Activated CD4-positive, alpha-beta T cell treated with anti-CD3 and anti-CD28 coated beads, Interleukin-2, amount 50 U/mL, for 48 hours (primary cell): ENCODE measurements at regions not wholly inside any gene's neighbourhood (a gene's known extent, or its start where the extent isn't known, plus 50 kb on each side); places are given as distances from the start of the nearest gene placed in this dataset.
"Not testable (repeated sequence)": the region's sequence is repeated elsewhere in the genome, so short reads cannot be mapped to it uniquely, and the experiment has no call there.

Experiments
- DNase-seq, 2 experiments: peaks; one replicate each; pipeline ENCODE4 v3.0.0-alpha.2; 2020

DNA sequence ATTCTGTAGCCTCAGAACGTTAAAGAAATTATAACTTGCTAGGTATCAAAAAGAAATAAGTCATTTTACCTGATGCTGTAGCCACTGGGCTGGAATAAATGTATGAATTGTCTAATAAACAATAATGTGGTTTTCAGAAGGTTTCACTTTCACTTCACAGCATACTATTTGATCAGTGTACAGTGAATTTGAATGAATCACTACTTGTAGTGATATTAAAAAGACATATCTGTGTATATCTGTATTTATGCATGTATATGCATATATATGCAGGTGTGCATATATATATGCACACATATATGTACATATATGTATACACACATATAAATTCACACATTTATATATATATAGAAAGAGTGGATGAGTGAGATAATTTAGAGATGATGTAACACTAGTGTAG, 440.0 kb upstream of the PCDH10 start:
- DNase-seq, result no peak

DNA sequence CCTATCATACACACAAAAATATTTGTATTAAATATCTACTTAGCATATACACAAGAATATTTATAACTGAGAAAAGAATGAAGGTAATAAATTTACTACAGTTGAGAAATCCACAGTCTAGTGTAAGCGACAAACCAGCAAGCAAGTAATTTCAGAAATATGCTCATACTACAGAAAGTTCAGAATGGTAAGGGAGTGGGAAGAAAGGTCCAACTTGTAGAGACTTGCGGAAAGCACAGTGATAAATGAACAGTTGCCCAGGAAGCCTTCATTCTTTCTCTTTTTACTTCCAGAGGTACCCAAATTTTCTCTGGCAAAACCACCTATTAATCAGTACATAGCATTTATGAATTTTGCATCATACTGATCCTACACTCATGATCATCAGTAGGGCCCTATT, 438.1 kb upstream of the PCDH10 start:
- no peak for DNase-seq

DNA sequence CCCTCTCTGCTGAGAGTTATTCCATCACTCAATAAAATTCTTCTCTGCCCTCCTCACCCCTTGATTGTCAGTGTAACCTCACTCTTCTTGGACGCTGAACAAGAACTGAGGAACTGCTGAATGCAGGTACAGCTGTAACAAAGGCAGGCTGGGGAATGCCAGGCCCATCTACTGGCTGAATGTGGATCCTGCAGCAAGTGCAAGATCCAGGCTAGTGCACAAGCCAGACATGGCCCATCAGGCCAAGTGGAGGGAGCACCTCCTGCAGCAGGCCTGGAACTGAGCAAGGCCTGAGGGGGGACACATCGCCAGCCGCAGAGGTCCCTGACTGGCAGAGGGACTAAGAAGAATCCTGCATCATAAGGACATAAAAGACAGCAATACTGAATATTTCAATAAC, 411.8 kb upstream of the PCDH10 start:
- DNase-seq, result no peak

DNA sequence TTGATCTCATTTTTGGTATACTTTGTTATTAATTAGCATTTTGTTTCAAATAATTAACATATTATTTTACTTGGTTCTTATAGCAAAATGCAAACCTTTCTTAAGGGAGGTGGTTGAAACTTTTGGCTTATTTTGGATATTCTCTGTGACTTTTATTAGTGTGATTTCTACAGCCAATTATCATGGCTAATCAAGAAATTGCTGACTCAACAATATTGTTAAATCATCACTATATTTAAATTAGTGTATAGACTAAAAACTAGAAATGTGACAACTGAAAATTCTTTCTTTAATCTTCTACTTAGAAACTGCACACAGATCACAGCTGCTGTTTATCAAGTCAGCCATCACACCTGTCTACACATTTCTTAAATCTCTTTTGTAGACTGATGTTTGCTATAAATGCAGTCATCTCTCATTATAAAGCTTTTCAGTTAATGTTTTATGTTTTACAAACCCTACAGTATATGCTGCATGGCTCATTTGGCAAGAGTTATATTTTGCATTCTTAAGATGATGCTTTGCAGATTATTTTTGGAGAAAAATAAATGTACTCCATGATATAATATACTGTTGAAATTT, 389.8 kb upstream of the PCDH10 start:
- no peak for DNase-seq

DNA sequence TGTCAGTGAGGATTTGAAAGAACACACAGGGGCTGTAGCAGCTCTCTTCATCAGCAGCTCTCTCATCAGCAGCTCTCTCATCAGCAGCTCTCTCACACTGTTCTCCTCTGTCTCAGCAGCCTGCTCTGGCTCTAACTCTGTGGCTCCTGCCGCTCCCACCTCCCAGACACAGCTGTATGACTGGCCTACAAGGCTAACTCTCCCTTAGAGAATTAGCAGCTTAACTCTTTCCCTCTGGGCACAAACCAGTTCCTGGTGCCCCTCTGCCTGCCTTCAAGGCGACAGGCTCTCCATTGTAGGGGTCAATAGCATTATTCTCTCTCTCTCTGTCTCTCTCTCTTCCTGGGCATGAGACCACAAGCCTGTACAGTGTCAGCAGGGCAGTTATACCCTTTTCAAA, 385.6 kb upstream of the PCDH10 start:
- no peak for DNase-seq

DNA sequence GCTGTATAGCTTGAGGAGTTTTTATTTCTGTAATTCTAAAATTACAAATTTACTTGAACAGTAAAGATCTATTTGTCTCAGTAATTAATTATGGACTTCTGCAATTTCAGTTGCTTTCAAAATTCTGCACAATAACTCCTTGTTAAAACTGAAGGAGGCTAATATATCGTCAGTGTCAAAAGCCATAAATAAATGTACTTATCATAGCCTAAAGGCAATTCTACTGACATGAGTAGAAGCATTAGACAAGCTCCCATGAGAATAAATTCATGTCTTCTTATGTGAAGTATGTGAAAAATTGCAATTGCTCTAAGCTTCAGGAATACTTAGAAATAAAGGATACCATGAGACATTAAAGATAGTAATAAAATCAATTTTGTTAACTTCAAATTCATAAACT, 381.2 kb upstream of the PCDH10 start:
- no peak for DNase-seq

DNA sequence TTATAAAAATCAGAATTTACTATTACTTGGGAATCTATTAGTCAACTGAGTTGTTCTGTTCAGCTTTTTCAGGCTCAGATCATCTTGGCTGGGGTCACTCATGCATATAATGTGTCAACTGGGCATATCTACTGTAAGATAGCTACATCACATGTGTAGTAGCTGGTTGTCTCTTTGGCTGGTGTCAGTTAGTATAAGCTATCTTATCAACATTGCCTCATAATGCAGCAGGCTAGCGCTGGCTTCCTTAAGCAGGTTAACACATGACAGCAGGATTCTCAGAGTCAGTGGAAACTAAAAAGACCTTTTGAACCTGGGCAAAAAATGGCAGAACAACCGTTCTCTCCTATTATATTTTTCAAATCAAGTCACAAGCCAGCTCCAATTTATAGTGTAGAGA, 378.3 kb upstream of the PCDH10 start:
- DNase-seq, result no peak

DNA sequence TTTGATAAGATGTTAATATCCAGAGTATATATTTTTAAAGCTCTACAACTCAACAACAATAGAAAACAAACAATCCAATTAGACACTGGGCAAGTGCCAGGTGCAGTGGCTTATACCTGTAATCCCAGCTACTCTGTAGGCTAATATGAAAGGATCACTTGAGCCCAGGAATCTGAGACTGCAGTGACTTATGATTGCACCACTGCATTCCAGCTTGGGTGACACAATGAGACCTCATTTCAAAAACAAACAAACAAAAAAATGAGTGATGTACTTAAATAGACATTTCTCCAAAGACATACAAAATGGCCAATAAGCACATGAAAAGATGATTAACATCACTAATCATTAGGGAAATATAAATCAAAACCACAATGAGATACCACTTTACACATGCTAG, 356.8 kb upstream of the PCDH10 start:
- DNase-seq, result no peak

DNA sequence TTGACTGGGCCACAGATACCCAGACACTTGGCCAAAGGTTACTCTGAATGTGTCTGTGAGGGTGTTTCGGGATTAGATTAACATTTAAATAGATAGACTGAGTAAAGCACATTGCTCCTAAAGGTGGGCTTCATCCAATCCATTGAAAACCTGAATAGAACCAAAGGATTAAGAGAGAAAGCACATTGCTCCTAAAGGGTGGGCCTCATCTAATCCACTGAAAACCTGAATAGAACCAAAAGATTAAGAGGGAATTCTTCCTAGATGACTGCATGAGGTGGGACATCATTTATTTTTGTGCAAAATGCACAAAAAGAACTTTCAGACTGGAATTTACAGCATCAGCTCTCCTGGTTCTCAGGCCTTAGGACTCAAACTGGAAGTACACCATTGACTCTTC, 351.2 kb upstream of the PCDH10 start:
- DNase-seq, result no peak

DNA sequence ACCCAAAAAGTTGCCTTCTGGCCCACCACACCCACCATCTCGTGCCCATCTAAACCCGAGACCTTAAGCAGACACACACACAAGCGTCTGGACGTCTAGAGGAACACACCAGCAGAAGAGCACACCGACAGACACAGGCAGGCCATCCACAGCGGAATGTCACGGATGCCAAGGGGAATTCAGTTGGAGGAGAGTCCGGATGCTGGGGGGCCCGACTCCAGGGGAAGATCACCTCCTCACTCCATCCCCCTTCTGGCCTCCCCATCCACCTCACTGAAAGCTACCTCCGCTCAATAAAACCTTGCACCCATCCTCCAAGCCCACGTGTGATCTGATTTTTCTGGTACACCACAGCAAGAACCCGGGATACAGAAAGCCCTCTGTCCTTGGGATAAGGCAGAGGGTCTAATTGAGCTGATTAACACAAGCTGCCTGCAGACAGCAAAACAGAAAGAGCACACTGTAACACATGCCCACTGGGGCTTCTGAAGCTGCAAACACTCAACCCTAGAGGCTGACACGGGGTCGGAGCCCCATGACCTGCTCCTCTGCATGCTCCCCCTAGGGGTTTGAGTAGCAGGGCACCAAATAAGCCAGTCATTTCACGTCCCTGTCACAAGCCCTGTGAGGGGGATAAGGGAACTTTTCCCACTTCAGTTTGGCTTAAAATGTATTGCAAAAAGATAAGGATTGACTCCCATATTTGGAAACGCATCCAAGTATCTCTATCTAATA, 339.6 kb upstream of the PCDH10 start:
- no peak for DNase-seq

DNA sequence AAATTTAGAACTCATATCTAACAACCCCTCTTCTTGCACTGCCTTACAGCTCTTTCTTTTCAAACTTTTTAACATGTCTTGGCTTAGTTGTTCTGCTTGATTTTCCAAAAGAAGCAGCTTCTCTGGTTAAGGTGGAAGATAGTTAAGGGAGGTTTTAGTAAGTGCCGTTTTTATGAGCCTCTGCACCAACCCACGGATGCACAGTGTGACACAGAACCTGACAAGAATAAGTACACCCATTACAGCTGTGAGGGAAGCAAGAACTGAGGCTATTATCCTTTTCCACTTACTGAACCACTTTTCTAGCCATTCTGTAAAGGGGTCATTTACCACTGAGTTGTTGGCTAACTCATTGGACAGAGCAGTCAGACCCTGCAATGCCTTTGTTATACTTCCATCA, 336.0 kb upstream of the PCDH10 start:
- DNase-seq, result not testable (repeated sequence)

DNA sequence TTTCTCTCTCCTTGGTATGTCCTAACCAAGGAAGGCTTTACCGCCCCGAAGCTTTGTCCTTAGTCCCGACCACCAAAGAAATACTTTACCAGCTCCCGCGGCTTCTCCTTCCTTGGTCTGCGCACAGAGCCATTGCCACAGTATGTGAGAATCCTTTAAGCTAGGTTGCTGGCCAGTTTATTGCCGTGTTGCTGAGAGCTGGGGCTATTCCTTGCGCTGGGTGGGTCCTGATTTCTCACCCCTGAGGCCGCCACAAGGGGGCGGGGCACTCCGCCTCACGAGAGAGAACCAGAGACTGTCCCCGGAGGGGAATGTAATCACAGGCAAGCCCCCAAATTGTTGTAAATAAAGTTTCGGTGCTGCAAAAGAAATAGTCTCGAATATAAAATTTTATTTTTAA, 331.0 kb upstream of the PCDH10 start:
- no peak for DNase-seq

DNA sequence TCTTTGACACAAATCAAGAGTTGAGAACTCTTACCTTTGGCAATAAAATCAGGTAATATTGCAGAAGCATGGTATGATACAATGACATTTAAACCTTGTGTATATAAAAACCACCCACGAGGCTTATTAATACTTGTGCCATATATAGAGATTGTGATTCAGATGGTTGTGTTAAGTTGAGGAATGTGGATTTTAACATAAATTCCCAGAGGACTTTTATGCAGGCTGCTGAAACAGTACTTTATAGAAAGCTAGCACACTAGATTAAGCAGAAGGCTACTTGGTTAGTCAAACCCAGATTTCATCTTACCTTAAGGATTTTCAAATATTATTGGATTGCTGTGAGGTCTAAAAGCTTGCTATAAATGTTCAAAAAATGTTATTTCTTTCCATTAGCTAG, 325.7 kb upstream of the PCDH10 start:
- no peak for DNase-seq

DNA sequence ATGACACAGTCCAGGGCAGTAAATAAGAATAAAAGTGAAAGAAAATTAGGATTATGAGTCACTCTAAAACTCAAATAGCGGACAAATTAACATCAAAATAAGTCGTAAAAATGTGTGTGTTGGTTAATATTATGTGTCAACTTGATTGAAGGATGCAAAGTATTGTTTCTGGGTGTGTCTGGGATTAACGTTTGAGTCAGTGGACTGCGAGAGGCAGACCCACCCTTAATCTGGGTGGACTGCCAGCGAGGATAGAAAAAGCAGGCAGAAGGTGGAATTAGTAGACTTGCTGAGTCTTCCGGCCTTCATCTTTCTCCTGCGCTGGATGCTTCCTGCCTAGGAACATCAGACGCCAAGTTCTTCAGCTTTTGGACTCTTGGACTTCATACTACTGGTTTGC, 324.3 kb upstream of the PCDH10 start:
- DNase-seq, result no peak

DNA sequence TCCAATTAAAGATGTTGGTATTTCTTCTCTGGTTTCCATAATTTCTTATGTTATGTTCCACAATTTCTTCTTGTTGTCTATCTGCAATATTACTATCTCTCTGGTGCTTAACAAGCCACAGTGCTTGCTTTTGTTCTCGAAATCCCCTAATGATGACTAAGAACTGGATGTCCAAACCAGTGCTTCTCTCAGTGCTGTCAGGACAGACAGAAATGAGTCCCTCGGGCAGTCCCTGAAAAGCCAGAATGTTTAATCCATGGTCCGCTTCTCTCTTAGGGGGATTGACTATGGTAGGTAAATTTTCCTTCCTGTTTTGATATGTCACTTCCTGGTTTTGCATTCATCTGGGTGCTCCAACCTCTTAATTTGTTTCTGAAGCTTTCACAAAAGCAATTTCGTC, 321.6 kb upstream of the PCDH10 start:
- no peak for DNase-seq

DNA sequence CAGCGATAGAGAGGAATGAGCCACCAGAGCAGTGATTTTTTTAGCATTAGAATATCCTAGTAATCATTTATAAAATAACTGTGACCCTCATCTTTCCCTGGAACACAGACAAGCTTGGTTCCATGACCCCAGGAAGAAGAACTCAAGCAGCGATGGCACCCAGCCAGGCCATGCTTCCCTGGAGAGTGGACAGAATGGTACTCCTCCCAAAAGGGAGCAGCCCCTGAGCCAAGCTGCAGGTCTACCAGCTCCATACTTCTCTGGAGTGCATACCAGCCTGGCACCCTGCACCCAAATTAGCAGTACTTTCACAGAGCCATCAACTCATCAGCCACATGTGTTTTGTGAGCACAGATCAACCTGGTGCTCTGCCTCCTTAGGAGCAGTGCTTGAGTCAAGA, 310.9 kb upstream of the PCDH10 start:
- no peak for DNase-seq

DNA sequence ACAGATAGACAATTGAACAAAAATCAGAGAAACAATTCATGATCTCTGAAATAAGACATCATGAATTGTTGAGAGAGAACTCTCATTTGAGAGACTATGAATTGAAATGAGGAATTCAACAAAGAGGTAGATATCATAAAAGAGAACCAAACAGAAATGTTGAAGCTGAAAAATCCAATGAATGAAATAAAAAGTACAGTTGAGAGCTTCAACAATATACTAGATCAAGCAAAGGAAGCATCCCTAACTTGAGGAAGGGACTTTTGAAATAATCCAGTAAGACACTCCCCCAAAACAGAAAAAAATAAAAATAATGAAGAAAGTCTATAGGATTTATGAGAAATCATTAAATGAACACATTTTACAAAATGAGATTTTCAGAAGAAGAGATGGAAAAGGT, 310.0 kb upstream of the PCDH10 start:
- DNase-seq, result no peak

DNA sequence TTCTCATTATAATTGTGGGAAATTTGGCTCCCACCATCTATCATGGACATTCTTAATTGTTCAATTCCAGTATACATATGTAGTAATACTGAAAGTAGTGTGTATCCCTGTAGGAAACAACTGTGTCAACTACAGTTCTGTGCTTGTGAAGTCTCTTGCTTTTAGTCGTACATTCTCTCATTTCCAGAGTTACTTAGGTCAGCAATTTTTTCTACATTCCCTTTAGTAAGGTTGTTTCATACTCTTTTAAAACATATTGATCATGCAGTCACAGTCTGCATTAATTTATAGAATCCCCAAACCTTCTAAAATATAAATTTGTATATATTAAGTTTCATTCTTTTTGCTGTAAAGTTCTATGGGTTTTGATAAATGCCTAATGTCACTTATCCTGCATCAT, 289.2 kb upstream of the PCDH10 start:
- DNase-seq, result no peak

DNA sequence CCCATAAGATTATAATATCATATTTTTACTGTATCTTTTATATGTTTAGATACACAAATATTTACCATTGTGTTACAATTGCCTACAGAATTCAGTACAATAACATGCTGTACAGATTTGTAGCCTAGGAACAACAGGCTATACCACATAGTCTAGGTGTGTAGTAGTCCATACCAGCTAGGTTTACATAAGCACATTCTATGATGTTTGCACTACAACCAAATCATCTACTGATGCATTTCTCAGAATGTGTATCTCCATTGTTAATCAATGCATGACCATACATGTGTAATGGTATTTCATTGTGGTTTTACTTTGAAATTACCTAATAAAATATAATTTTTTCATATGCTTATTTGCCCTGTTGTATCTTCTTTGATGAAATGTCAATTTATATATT, 288.1 kb upstream of the PCDH10 start:
- DNase-seq, result no peak

DNA sequence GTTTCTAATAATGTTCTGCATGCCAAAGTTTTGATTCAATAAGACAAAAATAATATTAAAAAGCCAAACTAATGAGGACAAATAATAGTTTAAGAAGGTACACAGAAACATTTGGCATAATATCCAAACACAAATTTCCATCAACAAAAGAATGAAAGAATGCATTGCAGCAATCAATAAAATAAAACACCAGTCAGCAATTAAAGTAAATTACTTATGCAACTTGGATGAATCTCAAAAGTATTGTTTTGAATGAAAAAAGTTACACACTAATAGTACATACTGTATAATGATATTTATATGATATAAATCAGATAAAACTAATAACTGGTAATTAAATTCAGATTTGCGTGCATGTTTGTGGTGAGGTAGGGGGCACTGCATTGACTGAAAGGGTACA, 285.5 kb upstream of the PCDH10 start:
- DNase-seq, result no peak

DNA sequence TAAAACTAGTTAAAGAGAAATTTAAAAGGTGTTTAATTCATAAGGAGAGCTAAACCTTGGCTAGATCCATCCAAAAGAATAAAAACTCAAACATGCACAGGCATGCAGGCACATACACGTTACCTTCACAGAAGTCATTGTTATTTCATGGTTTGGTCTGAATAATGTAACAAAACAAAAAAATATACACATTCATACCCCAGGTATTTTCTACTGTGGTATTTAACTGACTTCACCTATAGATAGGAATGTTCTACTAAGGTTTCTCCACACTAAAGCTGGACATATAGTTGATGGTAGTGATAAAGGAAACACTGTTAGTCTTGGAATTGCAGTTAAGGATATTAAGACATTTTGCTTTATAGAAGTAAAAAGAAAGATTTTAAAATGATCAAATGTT, 283.6 kb upstream of the PCDH10 start:
- DNase-seq, result no peak

DNA sequence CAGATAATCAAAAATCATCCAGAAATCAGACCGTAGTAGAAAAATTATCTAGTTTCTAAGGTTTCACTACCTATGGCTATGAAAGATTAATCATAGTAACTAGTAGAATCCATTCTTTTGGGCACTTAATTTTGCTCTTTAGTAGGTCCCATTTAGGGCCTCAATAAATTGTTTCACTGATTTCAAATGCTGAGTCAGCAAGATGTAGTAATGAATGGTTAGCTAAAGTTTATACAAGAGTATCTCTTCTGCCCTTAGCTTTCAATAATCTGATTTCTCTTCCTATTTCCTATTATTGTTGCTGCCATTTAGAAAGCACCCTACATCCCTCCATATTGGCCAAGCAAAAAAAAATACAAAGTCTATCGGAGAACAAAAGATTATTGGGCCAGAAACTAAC, 283.2 kb upstream of the PCDH10 start:
- DNase-seq, result no peak

DNA sequence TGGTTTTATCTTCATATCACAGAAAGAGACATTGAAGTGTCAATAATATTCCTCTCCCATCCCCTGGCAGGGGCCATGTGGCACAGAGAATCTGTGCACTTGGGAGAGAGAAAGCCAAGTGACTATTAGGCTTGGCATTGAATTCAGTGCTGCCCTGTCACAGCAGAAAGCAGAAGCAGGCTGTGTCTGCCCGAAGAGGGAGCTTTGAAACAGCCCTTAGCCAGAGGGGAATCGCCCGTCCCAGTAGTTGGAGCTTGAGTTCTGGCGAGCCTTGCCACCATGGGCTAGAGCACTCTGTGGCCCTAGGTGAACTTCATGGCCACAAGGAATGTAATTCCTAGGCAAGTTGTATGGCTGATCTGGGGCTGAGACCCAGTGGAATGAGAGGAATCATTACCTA, 282.5 kb upstream of the PCDH10 start:
- DNase-seq, result no peak

DNA sequence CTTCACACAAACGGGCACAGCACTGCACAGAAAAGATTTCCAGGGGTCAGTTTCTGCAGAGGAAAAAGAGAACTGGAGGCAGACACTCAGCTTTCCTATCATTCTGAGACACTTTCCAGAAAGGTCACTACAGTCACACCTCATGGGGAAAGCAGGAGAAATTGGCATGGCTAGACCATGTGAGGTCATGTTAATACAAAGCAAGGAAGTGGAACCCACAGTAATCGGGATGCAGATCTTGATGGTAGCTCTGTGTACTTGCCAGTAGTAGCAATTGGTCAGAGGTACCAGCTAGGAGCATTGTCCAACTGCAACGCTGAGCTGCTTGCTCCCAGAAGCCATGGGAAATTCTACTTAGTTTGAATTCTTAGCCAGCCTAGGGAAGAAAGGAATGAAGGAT, 255.3 kb upstream of the PCDH10 start:
- no peak for DNase-seq

DNA sequence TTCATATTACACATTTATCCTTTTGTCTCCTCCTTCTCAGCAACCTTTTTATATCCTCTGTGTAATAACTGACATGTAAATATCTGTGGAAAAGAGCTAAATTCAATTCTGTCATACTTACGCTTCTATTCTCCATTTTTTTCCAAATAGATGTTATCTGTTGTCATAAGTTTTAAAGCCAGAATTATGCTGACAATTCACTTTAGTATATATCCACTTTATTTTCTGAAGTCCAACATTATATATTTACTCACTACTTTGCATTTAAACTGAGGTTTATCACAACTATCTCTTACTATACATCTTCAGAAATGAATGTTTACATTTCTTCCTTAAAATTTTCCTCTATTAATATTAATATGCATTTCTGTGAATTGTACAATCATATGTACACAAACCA, 247.9 kb upstream of the PCDH10 start:
- DNase-seq, result no peak
